Vagina (tissue), 2 donors: ENCODE measurements at regions not wholly inside any gene's neighbourhood (a gene's known extent, or its start where the extent isn't known, plus 50 kb on each side); places are given as distances from the start of the nearest gene placed in this dataset.

Source experiments
- CTCF ChIP-seq, 3 experiments: fragments of 450-650 bp in 2 of 3; fragments of 200-600 bp in 1 of 3; sonication (generic) in 1 of 3; IDR thresholded peaks; one replicate each; pipeline ENCODE4 v1.5.1; 2017 to 2019; ENCODE audit warnings: antibody characterized with exemption in 3 of 3, mild to moderate bottlenecking in 2 of 3, moderate library complexity in 2 of 3
- POLR2AphosphoS5 ChIP-seq, 2 donors: sonication (generic); formaldehyde crosslinking; IDR thresholded peaks; one replicate each; pipeline ENCODE4 v1.9.0; 2017; ENCODE audit warnings: antibody characterized with exemption in 2 of 2, mild to moderate bottlenecking in 2 of 2, low read depth in 1 of 2; ENCODE audit not compliant: insufficient read depth in 1 of 2

- TF ChIP-seq POLR2AphosphoS5 (IDR thresholded peaks at IDR 0.05; ENCODE audit: insufficient read depth in 1 of 2, low read depth in 1 of 2) (no peak), CTCF (IDR thresholded peaks at IDR 0.05) (no peak)
Measured at GRCh38 chr6:4356899-4357659, 221.7 kb upstream of the ECI2 start.
